Kasumi-1 (cell line): ENCODE measurements at regions not wholly inside any gene's neighbourhood (a gene's known extent, or its start where the extent isn't known, plus 50 kb on each side); places are given as distances from the start of the nearest gene placed in this dataset.
"Not testable (repeated sequence)": the region's sequence is repeated elsewhere in the genome, so short reads cannot be mapped to it uniquely, and the experiment has no call there.

ENCODE experiments used
- DNase-seq, 2 experiments: peaks; one replicate each; lab custom pipeline; 2025; lab: John Stamatoyannopoulos, UW

DNA sequence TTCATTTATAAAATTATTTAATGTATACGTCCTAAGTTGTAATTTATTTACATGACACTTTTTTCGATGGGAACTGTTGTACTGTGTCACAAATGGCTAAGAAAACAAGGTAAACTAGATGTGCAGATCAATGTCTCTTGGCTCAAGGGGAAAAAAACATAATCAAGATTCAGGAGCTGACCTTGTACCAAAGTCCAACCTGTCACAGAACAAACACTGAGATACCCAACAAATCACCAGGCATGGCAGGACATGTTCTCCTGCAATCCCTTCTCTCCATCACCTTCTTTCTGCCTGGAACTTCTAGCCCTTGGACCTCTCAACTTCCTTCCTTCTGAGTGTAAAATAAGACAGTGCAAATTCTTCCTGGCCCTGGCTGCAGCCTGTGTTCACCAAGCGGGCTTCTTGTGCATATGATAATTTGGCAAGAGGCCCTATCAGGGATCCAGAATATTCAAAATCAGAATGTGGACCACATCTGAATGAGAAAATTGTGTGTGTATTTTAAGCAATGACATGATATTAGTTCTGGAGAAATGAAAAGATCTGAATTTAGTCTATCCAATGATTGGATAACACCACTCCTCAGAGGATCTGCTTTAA lies 445.9 kb downstream of the ZNF536 start:
- DNase-seq = no peak

DNA sequence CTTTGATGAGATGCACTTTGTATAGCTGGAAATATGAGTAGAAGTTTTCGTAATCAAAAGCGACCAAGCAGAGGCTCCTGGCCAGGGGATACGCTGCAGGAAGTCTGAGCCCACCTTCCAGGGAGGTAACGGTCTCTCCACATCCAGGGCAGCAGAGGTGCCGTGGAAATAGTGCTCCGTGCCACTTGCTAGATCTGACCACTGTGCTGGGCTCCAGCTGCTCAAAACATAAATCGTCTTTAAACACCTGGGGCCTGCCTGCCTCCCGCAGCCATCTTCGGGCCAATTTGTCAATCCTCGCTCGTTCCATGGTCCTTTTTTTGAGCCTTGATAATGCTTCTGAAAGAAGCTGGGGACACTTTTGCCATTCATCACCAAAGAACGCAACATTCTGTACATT lies 445.0 kb downstream of the ZNF536 start:
- no peak for DNase-seq

DNA sequence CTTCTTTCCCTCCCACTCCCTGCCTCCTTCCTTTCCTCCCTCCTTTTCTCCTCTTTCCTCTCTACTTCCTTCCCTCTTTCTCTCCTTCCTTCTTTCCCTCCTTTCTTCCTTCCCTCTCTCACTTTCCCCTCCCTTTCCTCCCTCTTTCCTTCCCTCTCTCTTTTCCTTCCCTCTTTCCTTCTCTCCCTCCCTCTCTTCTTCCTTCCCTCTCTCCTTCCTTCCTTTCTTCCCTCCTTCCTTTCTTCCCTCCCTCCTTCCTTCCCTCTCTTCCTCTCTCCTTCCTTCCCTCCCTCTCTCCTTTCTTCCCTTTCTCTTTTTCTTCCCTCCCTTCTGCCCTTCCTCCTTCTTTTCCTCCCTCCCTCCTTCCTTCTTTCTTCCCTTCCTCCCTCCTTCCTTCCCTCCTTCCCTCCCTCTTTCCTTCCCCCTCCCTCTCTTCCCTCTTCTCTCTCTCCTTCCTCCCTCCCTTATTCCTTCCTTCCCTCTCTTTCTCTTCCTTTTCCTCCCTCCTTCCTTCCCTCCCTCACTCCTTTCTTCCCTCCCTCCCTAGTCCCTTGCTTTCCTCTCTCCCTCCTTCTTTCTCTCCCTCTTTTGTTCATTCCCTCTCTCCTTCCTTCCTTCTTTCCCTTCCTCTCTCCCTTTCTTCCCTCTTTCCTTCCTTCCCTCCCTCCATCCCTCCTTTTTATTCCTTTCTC lies 443.9 kb downstream of the ZNF536 start:
- no peak for DNase-seq

DNA sequence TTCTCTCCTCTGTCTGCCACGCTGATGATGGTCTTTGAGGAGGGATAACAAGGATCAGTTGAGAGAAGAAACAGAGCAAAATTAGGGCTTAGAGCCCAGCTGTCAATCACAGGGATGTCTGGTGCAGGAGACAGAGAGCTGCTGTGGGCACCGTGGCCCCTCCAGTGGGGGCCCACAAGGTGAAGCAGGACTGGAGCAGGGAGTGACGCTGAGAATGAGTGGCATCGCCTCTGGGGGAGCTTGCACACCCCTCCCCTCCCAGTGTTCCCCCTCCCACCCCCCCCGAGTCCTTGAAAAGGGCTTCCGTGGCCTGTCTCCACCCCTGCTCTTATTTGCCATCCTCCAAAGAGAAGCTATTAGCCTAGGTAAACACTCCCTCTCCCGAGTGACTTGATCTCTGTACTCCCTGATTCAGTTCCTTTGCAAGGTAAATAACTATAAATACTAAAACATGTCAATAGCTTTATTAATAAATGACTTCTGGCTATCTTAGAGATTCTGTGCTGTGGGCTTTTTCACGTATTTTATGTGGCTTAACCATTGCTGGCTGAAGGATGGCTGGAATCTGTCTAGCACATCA lies 440.0 kb downstream of the ZNF536 start:
- DNase-seq = no peak

DNA sequence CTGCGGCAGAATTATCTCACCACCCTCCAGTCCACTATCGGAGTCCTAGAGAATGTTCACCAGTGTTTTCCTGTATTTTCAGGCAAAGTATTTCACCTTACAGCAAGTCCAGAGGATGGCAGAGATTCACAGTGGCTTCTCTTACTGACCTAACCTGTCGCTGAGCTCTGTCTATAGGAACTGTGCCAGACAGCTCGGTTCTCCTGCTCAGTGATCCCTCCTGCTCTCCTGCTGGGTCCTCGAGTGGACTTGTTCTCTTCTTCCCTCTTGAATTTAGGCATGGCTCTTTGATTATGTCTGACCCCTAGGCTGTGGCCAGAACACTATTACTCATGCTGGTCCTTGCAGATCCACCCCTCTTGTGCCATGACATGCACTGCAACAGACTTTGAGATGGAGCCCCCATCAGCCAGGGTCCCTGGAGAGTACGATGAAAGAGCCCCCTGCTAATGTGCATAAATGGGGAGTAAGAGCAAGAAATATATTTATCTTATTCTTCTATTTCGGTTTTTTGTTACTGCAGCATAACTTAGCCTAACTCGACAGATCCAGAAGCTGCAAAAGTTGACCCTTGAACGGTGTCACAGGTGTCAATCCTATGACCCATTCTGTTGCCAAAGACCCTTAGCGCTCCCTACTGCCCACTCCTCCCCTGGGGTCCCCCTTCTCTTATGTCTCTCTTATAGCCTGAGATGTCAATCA lies 439.4 kb downstream of the ZNF536 start:
- DNase-seq = no peak

DNA sequence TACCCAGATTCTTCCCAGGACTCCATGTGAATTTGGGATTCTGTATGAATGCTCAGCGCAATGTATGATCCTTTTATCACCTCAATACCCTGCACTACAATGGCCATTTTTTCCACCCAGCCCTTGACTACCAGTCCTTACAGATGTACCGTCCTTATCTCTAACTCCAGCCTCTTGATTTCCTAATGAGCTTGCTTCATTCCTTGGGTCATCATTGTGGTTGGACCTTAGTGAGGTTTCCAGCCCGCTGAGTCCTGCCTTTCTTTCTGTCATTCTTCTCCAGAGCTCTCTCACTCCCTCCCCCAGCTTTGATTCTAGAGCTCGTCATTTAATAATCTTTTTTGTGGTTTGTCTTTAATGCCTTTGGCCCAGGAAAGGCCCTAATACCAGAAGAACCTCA lies 438.5 kb downstream of the ZNF536 start:
- DNase-seq = no peak

DNA sequence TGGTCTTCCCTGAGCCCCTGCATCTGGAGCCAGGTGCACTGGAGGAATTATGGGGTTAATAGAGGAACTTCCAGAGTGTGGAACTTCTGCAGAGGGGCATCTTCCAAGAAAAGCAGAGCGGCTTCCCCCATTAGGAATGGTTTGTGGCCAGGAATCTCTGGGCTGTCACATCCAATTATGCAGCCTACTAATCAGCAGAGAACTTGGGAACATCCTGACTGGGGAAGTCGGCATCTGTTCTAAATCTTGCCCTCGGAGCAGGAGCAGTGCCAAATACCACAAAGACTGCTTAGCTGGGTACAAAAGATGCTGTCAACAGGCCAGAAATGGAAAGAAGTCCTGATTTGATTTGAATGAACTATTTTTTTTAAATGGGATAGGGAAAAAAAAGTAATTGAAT lies 435.1 kb downstream of the ZNF536 start:
- no peak for DNase-seq

DNA sequence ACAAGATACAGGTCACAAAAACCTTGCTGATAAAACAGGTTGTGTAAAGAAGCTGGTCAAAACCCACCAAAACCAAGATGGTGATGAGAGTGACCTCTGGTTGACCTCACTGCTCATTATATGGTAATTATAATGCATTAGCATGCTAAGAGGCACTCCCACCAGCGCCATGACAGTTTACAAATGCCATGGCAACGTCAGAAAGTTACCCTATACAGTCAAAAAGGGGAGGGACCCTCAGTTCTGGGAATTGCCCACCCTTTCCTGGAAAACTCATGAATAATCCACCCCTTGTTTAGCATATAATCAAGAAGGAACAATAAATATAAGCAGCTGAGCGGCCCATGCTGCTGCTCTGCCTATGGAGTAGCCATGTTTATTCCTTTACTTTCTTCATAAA lies 434.1 kb downstream of the ZNF536 start:
- no peak for DNase-seq

DNA sequence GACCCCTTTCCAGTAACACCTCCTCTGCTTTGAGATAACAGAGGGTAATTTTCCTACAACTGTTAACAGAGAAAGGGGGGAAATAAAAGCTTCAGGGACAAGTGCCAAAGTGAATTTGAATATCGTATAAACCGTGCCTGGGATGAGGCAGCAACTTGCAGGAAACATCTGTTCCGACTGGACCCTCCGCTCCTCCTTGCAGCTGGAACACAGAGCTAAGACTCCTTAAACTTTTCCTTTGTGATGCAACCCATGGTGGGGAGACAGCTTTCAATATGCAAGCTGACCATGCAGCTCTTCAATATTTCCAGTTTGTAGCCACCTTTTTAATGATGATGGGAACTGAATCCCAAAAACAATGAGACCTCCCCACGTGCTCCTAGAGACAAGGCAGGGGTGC lies 432.6 kb downstream of the ZNF536 start:
- DNase-seq = no peak

DNA sequence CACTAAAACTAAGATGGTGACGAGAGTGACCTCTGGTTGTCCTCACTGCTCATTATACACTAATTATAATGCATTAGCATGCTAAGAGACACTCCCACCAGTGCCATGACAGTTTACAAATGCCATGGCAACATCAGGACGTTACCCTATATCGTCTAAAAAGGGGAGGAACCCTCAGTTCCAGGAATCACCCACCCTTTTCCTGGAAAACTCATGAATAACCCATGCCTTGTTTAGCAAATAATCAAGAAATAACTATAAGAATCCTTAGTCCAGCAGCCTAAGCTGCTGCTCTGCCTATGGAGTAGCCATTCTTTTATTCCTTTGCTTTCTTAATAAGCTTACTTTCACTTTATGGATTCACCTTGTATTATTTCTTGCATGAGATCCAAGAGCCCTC lies 432.1 kb downstream of the ZNF536 start:
- not testable (repeated sequence) for DNase-seq

DNA sequence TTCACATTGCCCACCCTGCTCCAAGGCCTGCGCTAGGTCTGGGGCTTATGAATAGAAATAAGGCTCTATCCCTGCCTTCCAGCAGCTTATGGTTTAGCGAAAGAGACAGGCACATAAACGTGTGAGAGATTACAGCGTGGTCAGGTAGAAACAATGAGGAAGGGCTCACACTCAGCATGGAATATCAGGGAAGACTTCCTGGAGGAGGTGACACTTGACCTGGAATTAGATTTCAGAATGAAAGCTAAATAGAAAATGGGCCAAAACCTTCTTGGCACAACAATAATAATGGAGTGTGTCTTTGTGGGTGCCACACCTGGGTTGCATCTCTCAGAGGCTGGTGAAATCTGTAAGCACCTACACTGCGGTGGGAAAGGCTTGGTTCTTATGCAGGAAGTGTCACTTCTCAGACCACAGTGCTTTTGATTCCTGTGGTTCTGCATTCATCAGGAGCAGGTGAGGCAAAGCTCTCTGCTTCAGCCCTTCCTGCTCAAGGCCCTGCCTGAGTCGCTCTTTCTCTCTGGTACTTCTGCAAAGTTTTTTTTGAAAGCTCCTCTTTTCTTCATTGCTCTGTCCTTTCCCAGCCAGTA lies 430.3 kb downstream of the ZNF536 start:
- DNase-seq = no peak

DNA sequence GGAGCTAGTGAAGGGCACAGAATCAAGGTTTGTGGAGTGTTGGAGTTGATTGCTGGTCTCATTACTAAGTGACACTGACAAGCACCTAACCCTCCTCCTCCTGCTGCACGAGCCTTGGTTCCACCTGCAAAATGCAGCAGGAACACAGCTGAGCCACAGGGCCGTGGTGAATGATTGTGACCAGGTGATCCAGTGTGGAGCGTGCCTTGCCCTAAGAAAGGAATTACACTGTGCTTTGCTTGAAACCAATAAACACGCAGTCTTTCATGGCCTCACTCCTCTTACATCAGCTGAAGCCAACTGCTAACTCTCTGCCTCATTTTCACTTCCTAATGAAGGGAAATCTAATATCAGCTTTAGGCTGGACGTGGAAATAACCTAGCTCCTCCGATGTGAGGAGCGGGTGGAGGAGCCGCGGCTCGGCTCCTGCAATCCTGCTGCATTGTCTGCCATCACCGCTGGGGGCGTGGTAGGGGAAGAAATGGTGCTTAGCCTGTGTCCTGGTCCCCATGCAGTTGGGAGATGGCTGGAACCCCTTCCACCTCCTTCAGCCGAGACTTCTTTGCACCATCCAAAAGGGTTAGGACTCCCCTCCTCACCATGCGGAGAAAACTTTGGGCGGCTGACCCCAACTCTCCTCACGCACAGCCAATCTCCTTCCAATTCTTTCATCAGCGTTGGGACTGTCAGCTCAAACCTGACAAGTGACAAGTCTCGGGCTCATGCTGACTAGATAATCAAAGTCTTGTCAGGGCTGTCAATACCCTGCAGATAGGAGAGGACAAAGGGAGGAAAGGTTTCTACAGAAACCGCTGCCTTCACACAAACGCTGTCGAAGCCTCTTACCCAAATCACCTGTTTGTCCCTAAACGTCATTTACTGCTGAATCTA lies 427.9 kb downstream of the ZNF536 start:
- DNase-seq = no peak

DNA sequence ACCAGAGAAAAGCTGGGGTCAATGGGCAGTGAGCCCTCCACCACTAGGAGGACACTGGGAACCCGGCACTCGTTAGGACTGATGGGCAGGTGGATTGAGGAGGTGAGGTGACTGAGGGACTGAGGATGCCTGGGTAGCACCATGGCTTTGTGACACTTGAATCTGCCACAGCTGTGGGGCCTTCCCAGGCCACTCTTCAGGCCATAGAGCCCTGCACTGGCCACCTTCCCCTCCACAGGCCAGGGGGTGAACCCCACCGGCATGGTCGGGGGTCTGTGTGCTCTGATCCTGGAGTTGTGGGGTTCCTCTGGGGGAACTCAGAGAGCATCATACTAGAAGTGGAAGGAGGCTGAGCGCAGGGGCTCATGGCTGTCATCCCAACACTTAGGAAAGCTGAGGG lies 423.5 kb downstream of the ZNF536 start:
- no peak for DNase-seq

DNA sequence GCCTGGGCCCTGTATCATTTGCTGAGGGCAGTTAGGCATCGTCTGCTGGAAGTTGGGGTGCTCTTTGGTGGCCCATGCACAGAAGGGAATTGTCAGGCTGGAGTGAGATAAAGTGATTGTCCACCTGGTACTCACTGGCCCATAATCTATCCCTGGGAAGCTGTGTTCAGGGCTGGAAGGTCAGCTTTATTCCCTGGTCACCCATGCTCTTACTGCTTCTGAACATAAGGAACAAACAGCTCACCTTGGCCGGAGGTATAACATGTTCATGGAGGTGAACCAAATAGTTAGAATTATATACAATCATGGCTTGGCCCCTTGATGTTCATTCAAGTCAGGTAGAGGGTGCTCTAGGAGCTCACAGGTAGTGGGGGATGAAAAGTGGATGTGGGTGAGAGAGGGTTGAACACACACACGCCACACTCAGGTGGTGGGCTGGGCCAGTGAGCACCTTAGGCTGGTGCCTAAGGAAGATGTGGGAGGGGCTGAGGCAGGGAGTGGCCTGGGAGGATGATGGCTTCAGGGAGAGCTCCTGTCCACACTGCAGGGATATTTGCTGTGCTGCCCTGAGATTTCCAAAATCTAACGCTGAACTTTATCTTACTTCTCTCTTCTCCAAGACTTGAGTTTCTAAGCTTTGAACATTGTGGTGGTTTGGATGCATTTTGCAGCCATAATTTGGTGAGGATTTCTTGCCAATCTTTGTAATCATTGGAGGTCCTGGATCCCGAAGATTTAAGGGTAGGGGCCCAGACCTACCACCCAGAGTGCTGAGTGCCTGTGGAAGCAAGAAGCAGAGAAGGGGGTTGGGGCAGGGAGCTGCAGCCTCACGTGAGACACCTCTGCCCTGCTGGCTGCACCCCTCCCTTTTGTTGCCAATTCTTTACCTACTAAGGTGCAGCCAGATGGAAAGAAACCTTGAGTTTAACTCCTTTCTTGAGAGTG lies 420.6 kb downstream of the ZNF536 start:
- no peak for DNase-seq

DNA sequence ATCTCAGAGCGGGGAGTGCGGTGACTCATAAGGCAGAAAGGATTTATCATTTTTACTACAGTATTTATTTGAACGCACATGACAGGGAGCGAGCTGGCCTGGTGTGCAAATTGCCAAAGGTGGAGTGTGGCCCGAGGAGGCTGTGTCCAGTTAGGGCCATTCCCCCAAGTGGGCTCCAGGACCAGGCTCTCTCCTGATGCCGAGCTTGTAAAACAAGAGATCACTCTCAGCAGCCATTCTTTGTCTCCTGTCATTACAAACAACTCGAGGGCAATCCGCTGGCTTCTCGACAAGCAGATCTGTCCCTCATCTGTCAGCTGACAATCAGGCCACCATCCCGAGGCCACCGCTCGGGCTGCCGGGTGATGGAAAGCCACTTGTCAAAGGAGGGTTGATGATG lies 418.9 kb downstream of the ZNF536 start:
- no peak for DNase-seq

DNA sequence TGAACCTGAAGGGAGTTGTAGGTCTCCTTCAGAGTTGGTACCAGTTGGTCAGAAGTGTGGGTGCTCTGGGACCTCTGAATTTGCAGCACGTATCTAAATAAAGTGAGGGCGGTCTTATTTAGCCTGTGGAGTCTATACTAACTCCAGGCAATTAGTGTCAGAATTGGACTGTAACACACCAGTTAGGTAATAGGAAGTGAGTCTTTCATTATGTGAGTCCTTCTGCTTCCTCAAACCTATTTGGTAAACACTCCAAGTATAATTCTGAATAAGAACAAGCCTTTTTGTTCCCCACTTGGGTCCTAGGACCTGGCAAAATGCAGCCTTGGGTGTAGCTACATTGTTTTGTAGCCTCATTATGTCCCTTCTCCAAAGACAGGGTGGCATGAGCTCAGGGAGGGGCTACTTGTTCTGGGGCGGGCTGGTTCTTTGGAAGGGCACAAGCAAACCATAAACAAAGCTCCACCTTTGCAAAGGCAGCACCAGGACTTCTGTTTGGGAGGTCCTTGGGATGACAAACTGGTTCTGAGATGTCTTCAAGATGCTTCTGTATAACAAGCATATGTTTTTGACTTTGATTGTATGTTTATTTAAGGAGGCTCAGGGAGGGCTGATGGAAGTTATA lies 418.0 kb downstream of the ZNF536 start:
- no peak for DNase-seq

DNA sequence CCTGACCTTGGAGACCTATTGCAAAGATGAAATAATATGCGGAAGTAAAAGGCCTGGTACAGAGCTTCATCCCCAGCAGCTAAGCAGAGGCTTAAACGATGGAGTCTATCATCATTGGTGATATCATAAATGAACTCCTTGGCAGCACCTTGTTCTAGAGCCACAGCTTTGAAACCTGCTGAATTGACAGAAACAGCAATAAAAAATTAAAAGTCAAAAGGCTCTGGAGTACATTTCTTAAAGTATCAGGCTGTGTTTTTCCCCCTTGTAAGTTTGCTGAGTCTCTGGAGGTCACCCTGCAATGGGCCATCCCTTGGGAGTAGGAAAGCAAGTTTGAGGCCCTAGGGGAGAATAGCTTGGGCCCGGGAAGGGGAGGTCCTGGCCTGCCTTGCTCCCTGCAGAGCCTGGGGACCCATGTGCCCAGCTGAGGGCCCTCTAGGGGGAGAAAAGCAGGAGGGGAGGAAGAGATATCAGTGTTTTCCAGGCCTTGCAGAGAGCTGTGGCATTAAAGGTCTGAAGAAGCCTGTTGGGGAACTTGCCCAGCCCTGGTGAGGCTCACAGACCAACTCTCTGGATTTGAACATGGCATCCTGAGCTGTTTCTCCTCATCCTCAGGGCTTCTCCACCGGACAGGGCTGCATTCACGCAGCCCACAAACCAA lies 416.1 kb downstream of the ZNF536 start:
- no peak for DNase-seq

DNA sequence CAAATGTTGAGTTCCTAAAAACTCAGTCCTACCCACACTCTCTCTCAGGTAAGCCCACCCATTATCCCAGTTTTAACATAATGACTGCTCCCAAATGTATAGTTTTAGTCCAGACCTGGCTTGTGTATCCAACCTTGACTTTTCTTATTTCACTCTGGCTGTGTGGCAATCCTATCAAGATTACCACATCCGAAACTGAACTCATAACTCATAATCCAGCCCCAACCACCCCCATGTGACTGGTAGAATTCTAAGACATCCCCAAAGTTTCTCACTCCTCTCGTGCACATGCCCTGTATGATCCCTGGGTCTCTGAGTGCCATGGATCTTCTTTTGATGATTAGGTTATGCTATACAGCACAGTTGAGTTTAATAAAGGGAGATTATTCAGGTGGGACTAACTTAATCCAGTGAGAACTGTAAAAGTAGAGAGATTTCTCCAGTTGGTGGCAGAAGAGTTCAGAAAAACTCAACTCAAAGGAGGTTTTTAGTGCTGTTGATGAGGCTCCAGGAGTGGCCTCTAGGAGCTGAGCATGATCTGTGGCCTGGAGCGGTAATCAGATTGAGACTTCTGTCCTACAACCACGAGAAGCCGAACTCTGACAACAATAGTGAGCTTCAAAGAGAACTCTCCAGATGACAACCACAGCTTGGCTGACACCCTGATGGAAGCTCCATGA lies 413.4 kb downstream of the ZNF536 start:
- no peak for DNase-seq
